GM12878 (cell line): ENCODE measurements at regions not wholly inside any gene's neighbourhood (a gene's known extent, or its start where the extent isn't known, plus 50 kb on each side); places are given as distances from the start of the nearest gene placed in this dataset.

Source experiments
- ATAC-seq: fragments of 200-7000 bp; cut with Tn5 transposase; 3 replicates; pipeline ENCODE4 v1.9.1; 2020; ENCODE audit warnings: mild to moderate bottlenecking, moderate library complexity
- BruUV-seq: library from RNA; stranded (reverse); fragments of 400-500 nt; replicated peaks from 2 replicates; lab custom pipeline; 2021; lab: Mats Ljungman, UMichigan
- CTCF ChIA-PET: fragments of 300-600 bp; sonication (Branson Sonifier 250); formaldehyde crosslinking; extraction: SDS; loops from one replicate; lab custom pipeline; 2021; ENCODE audit warnings: inconsistent platforms; lab: Yijun Ruan, JAX
- POLR2A ChIA-PET: fragments of 350-600 bp; formaldehyde crosslinking; extraction: SDS; loops from one replicate; lab custom pipeline; 2021; ENCODE audit warnings: inconsistent platforms; lab: Charles Lee
- RAD21 ChIA-PET: fragments of 300-600 bp; sonication (Branson Sonifier 250); formaldehyde crosslinking; loops from one replicate; lab custom pipeline; 2023; ENCODE audit warnings: antibody characterized with exemption; ENCODE audit not compliant: unreplicated experiment; lab: Charles Lee
- SMC1A ChIA-PET: fragments of 300-600 bp; sonication (Branson Sonifier 250); formaldehyde crosslinking; loops from one replicate; lab custom pipeline; 2023; ENCODE audit not compliant: unreplicated experiment, uncharacterized antibody; lab: Charles Lee
- DNase-seq: peaks from one replicate; pipeline ENCODE4 v3.0.0-alpha.2; 2011; ENCODE audit warnings: low read depth, low spot score
- FAIRE-seq: peaks from 3 replicates; lab custom pipeline; 2011; peaks lifted over from hg19 to GRCh38; lab: Jason Lieb, UNC
- H2AFZ ChIP-seq: 2 replicates; pipeline ENCODE4 v1.6.0; 2011; ENCODE audit warnings: low read depth, low read length, control low read depth; ENCODE audit not compliant: control insufficient read depth
- H3K27ac ChIP-seq: 2 replicates; pipeline ENCODE4 v1.5.1; 2011; ENCODE audit warnings: control low read depth; ENCODE audit not compliant: control insufficient read depth, insufficient read depth
- H3K27me3 ChIP-seq, 2 experiments: replicated peaks in 1 of 2; 2 replicates each; pipeline versions ENCODE4 v1.6.0 to v1.6.1; 2011; ENCODE audit warnings: low read length in 1 of 2; ENCODE audit not compliant: control insufficient read depth in 2 of 2, insufficient read depth in 2 of 2
- H3K36me3 ChIP-seq, 2 experiments: 2 replicates each; pipeline ENCODE4 v1.5.1; 2011; ENCODE audit warnings: low read length in 1 of 2; ENCODE audit not compliant: control insufficient read depth in 2 of 2, insufficient read depth in 2 of 2
- H3K4me1 ChIP-seq: 2 replicates; pipeline ENCODE4 v1.6.1; 2011; ENCODE audit warnings: mild to moderate bottlenecking, low read length, moderate library complexity, mixed read lengths; ENCODE audit not compliant: control insufficient read depth, insufficient read depth
- H3K4me2 ChIP-seq: 2 replicates; pipeline ENCODE4 v1.6.0; 2011; ENCODE audit warnings: control low read depth; ENCODE audit not compliant: control insufficient read depth, insufficient read depth
- H3K4me3 ChIP-seq: fragments of 200-600 bp; sonication (generic); 2 replicates; pipeline ENCODE4 v1.5.1; 2016
- H3K79me2 ChIP-seq: 2 replicates; pipeline ENCODE4 v1.6.0; 2011; ENCODE audit warnings: low read length; ENCODE audit not compliant: control insufficient read depth, insufficient read depth
- H3K9ac ChIP-seq: 2 replicates; pipeline ENCODE4 v1.8.0; 2011; ENCODE audit warnings: low read length, control low read depth, mixed read lengths; ENCODE audit not compliant: control insufficient read depth, insufficient read depth
- H3K9me3 ChIP-seq: replicated peaks from 3 replicates; pipeline ENCODE4 v1.5.1; 2011; ENCODE audit warnings: mild to moderate bottlenecking, low read length; ENCODE audit not compliant: control insufficient read depth, insufficient read depth
- H4K20me1 ChIP-seq: 2 replicates; pipeline ENCODE4 v1.6.0; 2011; ENCODE audit not compliant: control insufficient read depth, insufficient read depth
- CHD4 ChIP-seq: fragments of 200-600 bp; sonication (generic); IDR thresholded peaks from 2 replicates; pipeline ENCODE4 v1.6.1; 2016; ENCODE audit warnings: mild to moderate bottlenecking
- EGR1 ChIP-seq, 2 experiments: IDR thresholded peaks; 1 replicate in 1 of 2; 2 replicates in 1 of 2; pipeline ENCODE4 v1.6.1; 2011 to 2012; ENCODE audit warnings: low read depth in 2 of 2, low read length in 2 of 2, borderline replicate concordance in 1 of 2, mild to moderate bottlenecking in 1 of 2, moderate library complexity in 1 of 2
- GABPA ChIP-seq: IDR thresholded peaks from 2 replicates; pipeline ENCODE4 v1.6.1; 2014; ENCODE audit warnings: antibody characterized with exemption, low read depth, mild to moderate bottlenecking, inconsistent platforms
- IRF4 ChIP-seq: IDR thresholded peaks from 2 replicates; pipeline ENCODE4 v1.6.1; 2011; ENCODE audit warnings: low read depth, low read length
- KAT2A ChIP-seq: conservative IDR thresholded peaks from 2 replicates; pipeline ENCODE4 v1.6.1; 2011; ENCODE audit warnings: low read depth, low read length; ENCODE audit not compliant: control insufficient read depth
- MXI1 ChIP-seq: fragments of 150-350 bp; IDR thresholded peaks from 2 replicates; pipeline ENCODE4 v1.6.1; 2011; ENCODE audit warnings: low read depth, mild to moderate bottlenecking, inconsistent platforms, low read length, improper control_type of control experiment
- NR2F1 ChIP-seq: fragments of 450-650 bp; conservative IDR thresholded peaks from 2 replicates; pipeline ENCODE4 v1.6.1; 2017; ENCODE audit warnings: mild to moderate bottlenecking
- RCOR1 ChIP-seq: conservative IDR thresholded peaks from 2 replicates; pipeline ENCODE4 v1.6.1; 2012; ENCODE audit warnings: low read depth, low read length, improper control_type of control experiment
- RELA ChIP-seq: fragments of 450-650 bp; IDR thresholded peaks from 2 replicates; pipeline ENCODE4 v1.8.0; 2014; ENCODE audit warnings: borderline replicate concordance; ENCODE audit not compliant: partially characterized antibody
- SIN3A ChIP-seq: IDR thresholded peaks from 2 replicates; pipeline ENCODE4 v1.6.1; 2012; ENCODE audit warnings: low read depth, low read length, improper control_type of control experiment
- ZBED1 ChIP-seq: IDR thresholded peaks from 2 replicates; pipeline ENCODE4 v1.6.1; 2016; ENCODE audit warnings: borderline replicate concordance
- WGBS: methylation state at CpG from one replicate; pipeline ENCODE4 v1.1.6; 2016; ENCODE audit warnings: low lambda C conversion rate; ENCODE audit not compliant: insufficient replicate concordance, insufficient coverage; ENCODE audit errors: missing lambda C conversion rate; 5-methylcytosine and 5-hydroxymethylcytosine counted together
- in situ Hi-C: fragments of 300-500 bp; cut with MboI; formaldehyde crosslinking; loops from 9 replicates; pipeline ENCODE4 v1.14.3; 2018; ENCODE audit warnings: mixed read lengths
- intact Hi-C: fragments of 100-400 bp; cut with micrococcal nuclease; formaldehyde crosslinking; loops from one replicate; pipeline ENCODE4 v1.14.2; 2022; ENCODE audit not compliant: unreplicated experiment
- TF ChIP-seq, protein P1 (sequence below): fragments of 450-650 bp; IDR thresholded peaks from 2 replicates; pipeline ENCODE4 v1.6.1; 2017; ENCODE audit warnings: low read depth, mild to moderate bottlenecking, moderate library complexity
- TF ChIP-seq, protein P2 (sequence below): fragments of 450-650 bp; IDR thresholded peaks from 2 replicates; pipeline ENCODE4 v1.6.1; 2017; ENCODE audit warnings: mild to moderate bottlenecking, moderate library complexity

DNA sequence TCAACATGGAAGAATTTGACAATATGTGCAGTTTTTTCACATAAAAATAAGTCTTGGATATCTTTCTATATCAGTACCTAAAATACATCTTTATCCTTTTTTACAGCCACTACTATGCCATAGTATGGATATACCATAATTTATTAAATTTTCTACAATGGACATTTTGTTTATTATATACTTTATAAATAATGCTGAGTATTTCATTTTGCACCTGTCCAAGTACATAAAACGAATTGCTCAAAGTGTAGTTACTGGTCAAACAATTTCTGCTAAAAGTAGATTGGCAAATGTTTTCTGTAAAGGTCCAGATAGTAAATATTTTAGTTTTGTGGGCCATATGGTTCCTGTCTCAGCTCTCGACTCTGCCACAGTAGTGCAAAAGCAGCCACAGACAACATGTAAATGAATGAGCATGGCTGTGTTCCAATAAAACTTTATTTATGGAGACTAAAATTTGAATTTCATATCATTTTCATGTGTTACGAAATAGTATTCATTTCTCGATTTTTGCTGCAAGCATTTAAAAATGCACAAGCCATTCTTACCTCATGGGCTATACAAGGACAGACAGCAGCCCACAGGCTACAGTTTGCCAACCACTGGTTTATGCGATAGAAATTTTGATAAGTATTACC lies 96.9 kb upstream of the STEAP1B start:
- in situ Hi-C loops, result no loop called here
- ChIA-PET POLR2A (no interaction called here), RAD21 (no interaction called here), SMC1A (no interaction called here), CTCF (interaction anchor here (1.1 kb wide), 1 partner anchor 9 kb away, joined by 4 read pairs; no protein-coding TSS in a partner anchor)
- Histone ChIP-seq H3K27ac (no peak overlapping the region), H3K36me3 (no peaks in the 10 kb centered on the region), H3K9me3 (no peaks in the 10 kb centered on the region; the same call in 2 of the 3 replicates), H3K9ac (no peak overlapping the region), H3K27me3 (peaks cover 0 to 3% of the 10 kb centered on the region in 2 experiments; a peak in 2 of 4 replicates), H3K4me3 (no peak overlapping the region), H3K4me1 (no peaks in the 10 kb centered on the region), H2AFZ (no peak overlapping the region), H4K20me1 (no peaks in the 10 kb centered on the region), H3K79me2 (no peaks in the 10 kb centered on the region), H3K4me2 (no peak overlapping the region)
- 28% methylated on average over 5 of the region's 5 CpGs for WGBS
- FAIRE-seq (no peak), ATAC-seq (no peak), DNase-seq (no peak)
- no TSS peak for BruUV-seq
- TF ChIP-seq EGR1 (IDR thresholded peaks at IDR 0.05; ENCODE audit: borderline replicate concordance in 1 of 2, low read depth in 2 of 2, low read length in 2 of 2) (no peak), RCOR1 (no peak), RELA (no peak), CHD4 (no peak), MXI1 (no peak), KAT2A (no peak), ZBED1 (no peak), IRF4 (no peak), SIN3A (no peak), NR2F1 (no peak), GABPA (no peak)
- TF ChIP-seq, protein P1, sequence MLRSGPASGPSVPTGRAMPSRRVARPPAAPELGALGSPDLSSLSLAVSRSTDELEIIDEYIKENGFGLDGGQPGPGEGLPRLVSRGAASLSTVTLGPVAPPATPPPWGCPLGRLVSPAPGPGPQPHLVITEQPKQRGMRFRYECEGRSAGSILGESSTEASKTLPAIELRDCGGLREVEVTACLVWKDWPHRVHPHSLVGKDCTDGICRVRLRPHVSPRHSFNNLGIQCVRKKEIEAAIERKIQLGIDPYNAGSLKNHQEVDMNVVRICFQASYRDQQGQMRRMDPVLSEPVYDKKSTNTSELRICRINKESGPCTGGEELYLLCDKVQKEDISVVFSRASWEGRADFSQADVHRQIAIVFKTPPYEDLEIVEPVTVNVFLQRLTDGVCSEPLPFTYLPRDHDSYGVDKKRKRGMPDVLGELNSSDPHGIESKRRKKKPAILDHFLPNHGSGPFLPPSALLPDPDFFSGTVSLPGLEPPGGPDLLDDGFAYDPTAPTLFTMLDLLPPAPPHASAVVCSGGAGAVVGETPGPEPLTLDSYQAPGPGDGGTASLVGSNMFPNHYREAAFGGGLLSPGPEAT, result no peak
- TF ChIP-seq, protein P2, sequence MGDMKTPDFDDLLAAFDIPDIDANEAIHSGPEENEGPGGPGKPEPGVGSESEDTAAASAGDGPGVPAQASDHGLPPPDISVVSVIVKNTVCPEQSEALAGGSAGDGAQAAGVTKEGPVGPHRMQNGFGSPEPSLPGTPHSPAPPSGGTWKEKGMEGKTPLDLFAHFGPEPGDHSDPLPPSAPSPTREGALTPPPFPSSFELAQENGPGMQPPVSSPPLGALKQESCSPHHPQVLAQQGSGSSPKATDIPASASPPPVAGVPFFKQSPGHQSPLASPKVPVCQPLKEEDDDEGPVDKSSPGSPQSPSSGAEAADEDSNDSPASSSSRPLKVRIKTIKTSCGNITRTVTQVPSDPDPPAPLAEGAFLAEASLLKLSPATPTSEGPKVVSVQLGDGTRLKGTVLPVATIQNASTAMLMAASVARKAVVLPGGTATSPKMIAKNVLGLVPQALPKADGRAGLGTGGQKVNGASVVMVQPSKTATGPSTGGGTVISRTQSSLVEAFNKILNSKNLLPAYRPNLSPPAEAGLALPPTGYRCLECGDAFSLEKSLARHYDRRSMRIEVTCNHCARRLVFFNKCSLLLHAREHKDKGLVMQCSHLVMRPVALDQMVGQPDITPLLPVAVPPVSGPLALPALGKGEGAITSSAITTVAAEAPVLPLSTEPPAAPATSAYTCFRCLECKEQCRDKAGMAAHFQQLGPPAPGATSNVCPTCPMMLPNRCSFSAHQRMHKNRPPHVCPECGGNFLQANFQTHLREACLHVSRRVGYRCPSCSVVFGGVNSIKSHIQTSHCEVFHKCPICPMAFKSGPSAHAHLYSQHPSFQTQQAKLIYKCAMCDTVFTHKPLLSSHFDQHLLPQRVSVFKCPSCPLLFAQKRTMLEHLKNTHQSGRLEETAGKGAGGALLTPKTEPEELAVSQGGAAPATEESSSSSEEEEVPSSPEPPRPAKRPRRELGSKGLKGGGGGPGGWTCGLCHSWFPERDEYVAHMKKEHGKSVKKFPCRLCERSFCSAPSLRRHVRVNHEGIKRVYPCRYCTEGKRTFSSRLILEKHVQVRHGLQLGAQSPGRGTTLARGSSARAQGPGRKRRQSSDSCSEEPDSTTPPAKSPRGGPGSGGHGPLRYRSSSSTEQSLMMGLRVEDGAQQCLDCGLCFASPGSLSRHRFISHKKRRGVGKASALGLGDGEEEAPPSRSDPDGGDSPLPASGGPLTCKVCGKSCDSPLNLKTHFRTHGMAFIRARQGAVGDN, result no peak
- intact Hi-C loops, result no loop called here
